IMR-90 (cell line): ENCODE measurements at regions not wholly inside any gene's neighbourhood (a gene's known extent, or its start where the extent isn't known, plus 50 kb on each side); places are given as distances from the start of the nearest gene placed in this dataset.
A peak's percentile ranks its signal among the peaks of the same experiment; 100 is the strongest.

Experiments
- ATAC-seq: fragments of 200-7000 bp; cut with Tn5 transposase; 2 replicates; pipeline ENCODE4 v1.9.1; 2020; ENCODE audit warnings: low read depth, mild to moderate bottlenecking, moderate library complexity
- BruUV-seq: library from RNA; stranded (reverse); fragments of 400-500 nt; replicated peaks from 2 replicates; lab custom pipeline; 2021; lab: Mats Ljungman, UMichigan
- CTCF ChIA-PET: fragments of 300-600 bp; formaldehyde crosslinking; extraction: SDS; loops from one replicate; lab custom pipeline; 2021; ENCODE audit warnings: antibody characterized with exemption; lab: Yijun Ruan, JAX
- POLR2A ChIA-PET: fragments of 300-600 bp; sonication (Branson Sonifier 250); formaldehyde crosslinking; loops from one replicate; lab custom pipeline; 2022; ENCODE audit warnings: antibody characterized with exemption; ENCODE audit not compliant: unreplicated experiment; lab: Charles Lee
- DNase-seq: peaks from one replicate; pipeline ENCODE4 v3.0.0; 2013
- H2AFZ ChIP-seq: replicated peaks from 2 replicates; pipeline ENCODE3; 2013; ENCODE audit warnings: low read length, mild to moderate bottlenecking; ENCODE audit not compliant: poor library complexity
- H2AK5ac ChIP-seq: 2 replicates; pipeline ENCODE4 v1.6.1; 2013; ENCODE audit warnings: low read depth, low read length, inconsistent platforms
- H2AK9ac ChIP-seq: replicated peaks from 2 replicates; pipeline ENCODE3; 2013; ENCODE audit warnings: mild to moderate bottlenecking, low read depth, low read length, moderate library complexity; ENCODE audit not compliant: poor library complexity
- H2BK120ac ChIP-seq: 2 replicates; pipeline ENCODE4 v1.6.1; 2013; ENCODE audit warnings: low read depth, low read length, inconsistent platforms
- H2BK15ac ChIP-seq: 3 replicates; pipeline ENCODE4 v1.6.1; 2013; ENCODE audit warnings: low read depth, low read length, inconsistent platforms
- H2BK20ac ChIP-seq: 2 replicates; pipeline ENCODE4 v1.6.1; 2013; ENCODE audit warnings: low read depth, mild to moderate bottlenecking, inconsistent platforms, low read length, moderate library complexity
- H2BK5ac ChIP-seq: 2 replicates; pipeline ENCODE4 v1.6.1; 2013; ENCODE audit warnings: mild to moderate bottlenecking, low read depth, low read length, inconsistent platforms; ENCODE audit not compliant: poor library complexity, severe bottlenecking
- H3K14ac ChIP-seq: replicated peaks from 2 replicates; pipeline ENCODE4 v1.6.1; 2013; ENCODE audit warnings: low read depth, low read length, inconsistent platforms
- H3K18ac ChIP-seq: 2 replicates; pipeline ENCODE4 v1.6.1; 2013; ENCODE audit warnings: low read depth, low read length, control low read depth
- H3K23ac ChIP-seq: 2 replicates; pipeline ENCODE4 v1.6.1; 2013; ENCODE audit warnings: low read depth, low read length, inconsistent platforms
- H3K27ac ChIP-seq: 2 replicates; pipeline ENCODE4 v1.5.1; 2013; ENCODE audit warnings: mild to moderate bottlenecking, control low read depth, low read length; ENCODE audit not compliant: insufficient read depth
- H3K27me3 ChIP-seq: 2 replicates; pipeline ENCODE4 v1.6.1; 2013; ENCODE audit warnings: low read length; ENCODE audit not compliant: control insufficient read depth, insufficient read depth
- H3K36me3 ChIP-seq: 2 replicates; pipeline ENCODE4 v1.6.1; 2013; ENCODE audit warnings: low read length, mixed read lengths; ENCODE audit not compliant: control insufficient read depth, insufficient read depth
- H3K4ac ChIP-seq: 2 replicates; pipeline ENCODE4 v1.6.1; 2013; ENCODE audit warnings: low read depth, low read length, inconsistent platforms
- H3K4me1 ChIP-seq: 2 replicates; pipeline ENCODE4 v1.6.1; 2013; ENCODE audit warnings: low read length, mixed read lengths; ENCODE audit not compliant: control insufficient read depth, insufficient read depth
- H3K4me2 ChIP-seq: 2 replicates; pipeline ENCODE4 v1.6.1; 2013; ENCODE audit warnings: low read depth, mild to moderate bottlenecking, control low read depth, low read length, moderate library complexity
- H3K4me3 ChIP-seq: 2 replicates; pipeline ENCODE4 v1.5.1; 2013; ENCODE audit warnings: low read depth, mild to moderate bottlenecking, control low read depth, low read length, moderate library complexity; ENCODE audit not compliant: insufficient read depth
- H3K56ac ChIP-seq: 2 replicates; pipeline ENCODE4 v1.6.1; 2013; ENCODE audit warnings: low read length, inconsistent platforms; ENCODE audit not compliant: insufficient read depth; ENCODE audit errors: extremely low read depth
- H3K79me1 ChIP-seq, 2 experiments: 2 replicates each; pipeline ENCODE4 v1.6.1; 2013; ENCODE audit warnings: low read length in 2 of 2, inconsistent platforms in 1 of 2, low read depth in 1 of 2
- H3K9ac ChIP-seq: 2 replicates; pipeline ENCODE4 v1.6.1; 2013; ENCODE audit warnings: low read depth, low read length, control low read depth
- H3K9me1 ChIP-seq: 2 replicates; pipeline ENCODE4 v1.6.1; 2013; ENCODE audit warnings: low read length, inconsistent platforms; ENCODE audit not compliant: insufficient read depth
- H3K9me3 ChIP-seq: 2 replicates; pipeline ENCODE4 v1.6.1; 2013; ENCODE audit warnings: low read length; ENCODE audit not compliant: control insufficient read depth, insufficient read depth
- H4K20me1 ChIP-seq: 2 replicates; pipeline ENCODE4 v1.6.1; 2013; ENCODE audit warnings: low read length, inconsistent platforms; ENCODE audit not compliant: insufficient read depth
- H4K5ac ChIP-seq: 2 replicates; pipeline ENCODE4 v1.6.1; 2013; ENCODE audit warnings: mild to moderate bottlenecking, low read depth, low read length, control low read depth
- H4K8ac ChIP-seq, 2 experiments: 2 replicates each; pipeline ENCODE4 v1.6.1; 2013; ENCODE audit warnings: low read depth in 2 of 2, low read length in 2 of 2, control low read depth in 1 of 2, inconsistent platforms in 1 of 2
- H4K91ac ChIP-seq: 2 replicates; pipeline ENCODE4 v1.6.1; 2013; ENCODE audit warnings: low read depth, low read length, inconsistent platforms; ENCODE audit not compliant: insufficient read depth
- BHLHE40 ChIP-seq: fragments of 150-350 bp; IDR thresholded peaks from 2 replicates; pipeline ENCODE4 v1.6.1; 2016; ENCODE audit warnings: mild to moderate bottlenecking, low read depth, low read length
- CEBPB ChIP-seq: IDR thresholded peaks from 2 replicates; pipeline ENCODE4 v1.6.1; 2012; ENCODE audit warnings: low read depth, low read length, improper control_type of control experiment
- CHD1 ChIP-seq: IDR thresholded peaks from 2 replicates; pipeline ENCODE4 v1.6.1; 2012; ENCODE audit warnings: low read depth, low read length, improper control_type of control experiment
- CTCF ChIP-seq: conservative IDR thresholded peaks from 2 replicates; pipeline ENCODE4 v1.5.1; 2012; ENCODE audit warnings: mild to moderate bottlenecking, low read depth, low read length, improper control_type of control experiment
- ELK1 ChIP-seq: fragments of 150-350 bp; IDR thresholded peaks from 2 replicates; pipeline ENCODE4 v1.6.1; 2016; ENCODE audit warnings: low read depth, mild to moderate bottlenecking, low read length, moderate library complexity, borderline replicate concordance
- FOS ChIP-seq: fragments of 150-350 bp; IDR thresholded peaks from 2 replicates; pipeline ENCODE4 v1.6.1; 2016; ENCODE audit warnings: low read depth, low read length
- MAZ ChIP-seq: IDR thresholded peaks from 2 replicates; pipeline ENCODE4 v1.6.1; 2012; ENCODE audit warnings: low read depth, mild to moderate bottlenecking, low read length, improper control_type of control experiment, moderate library complexity, borderline replicate concordance
- MXI1 ChIP-seq: IDR thresholded peaks from 2 replicates; pipeline ENCODE4 v1.6.1; 2012; ENCODE audit warnings: low read depth, mild to moderate bottlenecking, low read length, moderate library complexity, borderline replicate concordance
- NFE2L2 ChIP-seq: fragments of 150-350 bp; IDR thresholded peaks from 2 replicates; pipeline ENCODE4 v1.6.1; 2016; ENCODE audit warnings: low read depth, mild to moderate bottlenecking, low read length
- POLR2A ChIP-seq: IDR thresholded peaks from 2 replicates; pipeline ENCODE4 v1.6.1; 2012; ENCODE audit warnings: mild to moderate bottlenecking, low read depth, low read length
- RAD21 ChIP-seq: IDR thresholded peaks from 2 replicates; pipeline ENCODE4 v1.6.1; 2012; ENCODE audit warnings: low read length, improper control_type of control experiment
- RCOR1 ChIP-seq: IDR thresholded peaks from 2 replicates; pipeline ENCODE4 v1.6.1; 2012; ENCODE audit warnings: mild to moderate bottlenecking, low read length, improper control_type of control experiment; ENCODE audit not compliant: insufficient replicate concordance
- RFX5 ChIP-seq: IDR thresholded peaks from 2 replicates; pipeline ENCODE4 v1.8.0; 2012; ENCODE audit warnings: low read depth, mild to moderate bottlenecking, low read length, moderate library complexity
- SMC3 ChIP-seq: fragments of 150-350 bp; IDR thresholded peaks from 2 replicates; pipeline ENCODE4 v1.6.1; 2016; ENCODE audit warnings: low read depth, mild to moderate bottlenecking, antibody characterized with exemption, low read length, moderate library complexity
- WGBS, 2 experiments: methylation state at CpG; one replicate each; pipeline versions ENCODE4 v1.1.5 to v1.1.7; 2013; ENCODE audit warnings: missing lambda C conversion rate in 2 of 2; ENCODE audit not compliant: insufficient read length in 1 of 2; ENCODE audit errors: extremely low coverage in 2 of 2; 5-methylcytosine and 5-hydroxymethylcytosine counted together
- dilution Hi-C: fragments of 300-500 bp; cut with HindIII; formaldehyde crosslinking; loops from one replicate; pipeline ENCODE4 v1.14.3; 2018; ENCODE audit warnings: low sequenced_read_pairs; ENCODE audit not compliant: unreplicated experiment
- in situ Hi-C: fragments of 300-500 bp; cut with MboI; formaldehyde crosslinking; loops from 3 replicates; pipeline ENCODE4 v1.14.3; 2019; ENCODE audit warnings: low sequenced_read_pairs, inconsistent platforms, mixed read lengths
- intact Hi-C: fragments of 100-400 bp; cut with micrococcal nuclease; formaldehyde crosslinking; loops from 2 replicates; pipeline ENCODE4 v1.10.0; 2022

DNA sequence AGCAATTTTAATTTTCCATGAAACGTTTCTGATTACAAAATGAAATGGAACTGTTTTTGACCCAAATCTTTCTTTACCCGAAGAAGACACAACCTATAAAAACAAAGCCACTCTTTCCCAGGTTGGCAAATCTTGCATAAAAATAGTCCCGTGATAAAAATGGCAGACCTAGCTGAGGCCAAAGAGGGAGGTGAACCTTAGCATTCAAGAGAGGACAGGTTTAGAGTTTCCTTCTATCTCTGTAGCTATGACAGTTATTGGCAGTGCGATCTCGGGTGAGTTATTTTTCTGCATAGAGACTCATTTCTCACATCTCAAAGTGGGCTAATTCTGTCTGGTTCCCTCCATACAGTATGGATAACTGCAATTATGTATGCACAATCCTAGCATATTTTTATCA is 241.4 kb downstream of the MAP2K6 start:
- Histone ChIP-seq H3K27ac (peak overlapping the region; percentile 96; the same call in 1 of the 2 replicates), H3K4me2 (peak overlapping the region; percentile 68)

More for the DNA sequence above, 241.4 kb downstream of the MAP2K6 start:
- peak overlapping the region; percentile 64; the same call in 1 of the 2 replicates for H3K9ac ChIP-seq
- intact Hi-C loops, result loop anchor here (1.0 to 10.0 kb wide), 4 partner anchors 47 to 483 kb away; no protein-coding TSS in a partner anchor
- in situ Hi-C loops, result no loop called here
- ATAC-seq (no peak), DNase-seq (no peak)
- H3K18ac ChIP-seq, result peak overlapping the region; percentile 96
- TF ChIP-seq RFX5 (no peak), RAD21 (no peak), MXI1 (no peak), MAZ (no peak), SMC3 (no peak), NFE2L2 (no peak), CHD1 (no peak), FOS (no peak), POLR2A (no peak), CTCF (no peak), ELK1 (no peak), BHLHE40 (no peak), RCOR1 (no peak), CEBPB (no peak)
- dilution Hi-C loops, result no loop called here
- H2BK15ac ChIP-seq, result peak overlapping the region; percentile 84; the same call in 2 of the 3 replicates
- H3K14ac ChIP-seq, result peak overlapping the region; percentile 93
- H2BK20ac ChIP-seq, result peak overlapping the region; percentile 99
- H4K91ac ChIP-seq, result peak overlapping the region; percentile 65
- no peak overlapping the region for H2AK9ac ChIP-seq
- H3K56ac ChIP-seq, result peak overlapping the region; percentile 72; the same call in 1 of the 2 replicates
- no CpG with 5 or more reads among the region's 5 CpGs for WGBS, 2 experiments
- CTCF ChIA-PET, result interaction anchor here (1.0 kb wide), 1 partner anchor 101 kb away, joined by 3 read pairs; no protein-coding TSS in a partner anchor
- H3K4me1 ChIP-seq, result peaks cover 8% of the 10 kb centered on the region
- H3K9me3 ChIP-seq, result peaks cover 5% of the 10 kb centered on the region
- no peak overlapping the region for H2AFZ ChIP-seq
- peak overlapping the region; percentile 89 for H3K23ac ChIP-seq
- no TSS peak for BruUV-seq
- H3K9me1 ChIP-seq, result peaks cover 3% of the 10 kb centered on the region; the same call in 1 of the 2 replicates
- no peaks in the 10 kb centered on the region for H4K20me1 ChIP-seq
- H3K79me1 ChIP-seq, result no peaks in the 10 kb centered on the region
- no peaks in the 10 kb centered on the region for H3K36me3 ChIP-seq
- H2BK5ac ChIP-seq, result peak overlapping the region; percentile 96
- no peak overlapping the region for H3K4me3 ChIP-seq
- peak overlapping the region; percentile 94 for H2AK5ac ChIP-seq
- H4K8ac ChIP-seq, result peak overlapping the region; percentile 8 to 93; a peak in 3 of 4 replicates
- peak overlapping the region; percentile 98 for H4K5ac ChIP-seq
- H3K4ac ChIP-seq, result peak overlapping the region; percentile 97
- peaks cover 19% of the 10 kb centered on the region for H3K27me3 ChIP-seq
- peak overlapping the region; percentile 97 for H2BK120ac ChIP-seq
- POLR2A ChIA-PET, result interaction anchor here (0.8 kb wide), 1 partner anchor 47 kb away, joined by 3 read pairs; no protein-coding TSS in a partner anchor
